ENCODE measurements at regions not wholly inside any gene's neighbourhood (a gene's known extent, or its start where the extent isn't known, plus 50 kb on each side); places are given as distances from the start of the nearest gene placed in this dataset.

DNA sequence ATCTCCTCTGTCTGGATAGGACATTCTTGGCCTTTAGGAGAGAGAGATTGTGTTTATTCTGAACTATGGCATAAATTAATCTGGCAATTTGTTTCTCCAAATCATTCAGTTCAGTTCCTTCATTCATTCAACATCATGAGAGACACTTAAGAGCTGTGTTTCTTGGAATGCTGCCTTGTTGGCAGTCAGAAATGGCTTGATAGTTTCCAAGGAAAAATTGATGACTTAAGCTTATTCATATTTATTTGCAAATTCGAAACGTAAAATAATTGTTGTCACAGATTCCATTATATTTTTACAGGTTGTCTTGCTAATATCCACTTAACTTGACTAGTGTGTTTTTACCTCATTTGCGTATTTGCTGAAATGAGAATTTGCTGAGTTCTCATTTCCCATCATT, 393.0 kb downstream of the C12orf75 start:
- TF ChIP-seq GATA2 (IDR thresholded peaks at IDR 0.05; ENCODE audit: low read depth, low read length) (no peak), GATA3 (IDR thresholded peaks at IDR 0.05; ENCODE audit: low read depth, low read length) (no peak)

Data from SH-SY5Y (cell line).